Omental fat pad (tissue), 3 donors: ENCODE measurements at regions not wholly inside any gene's neighbourhood (a gene's known extent, or its start where the extent isn't known, plus 50 kb on each side); places are given as distances from the start of the nearest gene placed in this dataset.

Experiments used
- ATAC-seq: fragments of 150-250 bp; one replicate; pipeline ENCODE4 v1.9.1; 2016; ENCODE audit warnings: mild to moderate bottlenecking, moderate library complexity; ENCODE audit not compliant: low FRiP score
- DNase-seq: peaks from one replicate; pipeline ENCODE4 v3.0.0-alpha.2; 2019; ENCODE audit warnings: low spot score
- TF ChIP-seq, protein P1 (sequence below), 3 donors: fragments of 450-650 bp; IDR thresholded peaks; one replicate each; pipeline ENCODE4 v1.5.1; 2016 to 2017; ENCODE audit warnings: antibody characterized with exemption in 3 of 3, mild to moderate bottlenecking in 3 of 3, moderate library complexity in 2 of 3

DNA sequence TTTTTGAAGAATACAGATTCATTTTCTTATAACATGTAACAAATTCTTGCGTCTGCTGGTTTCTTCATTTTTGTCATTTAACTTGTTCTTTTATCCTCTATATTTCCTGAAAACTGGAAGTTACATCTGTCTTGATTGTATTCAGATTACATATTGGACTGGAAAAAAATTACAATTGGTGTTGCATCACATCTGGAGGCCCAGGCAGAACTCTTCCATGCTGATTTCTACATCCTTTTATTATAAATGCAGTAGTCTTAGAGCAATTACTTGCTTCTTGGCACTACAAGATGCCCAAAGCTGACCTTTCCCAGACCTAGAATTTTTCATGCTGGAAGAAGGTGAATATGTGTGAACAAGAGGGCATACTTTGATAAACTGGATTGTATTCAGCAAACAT lies 460.9 kb upstream of the CNTNAP2 start:
- ATAC-seq (no peak), DNase-seq (no peak)
- TF ChIP-seq, protein P1, sequence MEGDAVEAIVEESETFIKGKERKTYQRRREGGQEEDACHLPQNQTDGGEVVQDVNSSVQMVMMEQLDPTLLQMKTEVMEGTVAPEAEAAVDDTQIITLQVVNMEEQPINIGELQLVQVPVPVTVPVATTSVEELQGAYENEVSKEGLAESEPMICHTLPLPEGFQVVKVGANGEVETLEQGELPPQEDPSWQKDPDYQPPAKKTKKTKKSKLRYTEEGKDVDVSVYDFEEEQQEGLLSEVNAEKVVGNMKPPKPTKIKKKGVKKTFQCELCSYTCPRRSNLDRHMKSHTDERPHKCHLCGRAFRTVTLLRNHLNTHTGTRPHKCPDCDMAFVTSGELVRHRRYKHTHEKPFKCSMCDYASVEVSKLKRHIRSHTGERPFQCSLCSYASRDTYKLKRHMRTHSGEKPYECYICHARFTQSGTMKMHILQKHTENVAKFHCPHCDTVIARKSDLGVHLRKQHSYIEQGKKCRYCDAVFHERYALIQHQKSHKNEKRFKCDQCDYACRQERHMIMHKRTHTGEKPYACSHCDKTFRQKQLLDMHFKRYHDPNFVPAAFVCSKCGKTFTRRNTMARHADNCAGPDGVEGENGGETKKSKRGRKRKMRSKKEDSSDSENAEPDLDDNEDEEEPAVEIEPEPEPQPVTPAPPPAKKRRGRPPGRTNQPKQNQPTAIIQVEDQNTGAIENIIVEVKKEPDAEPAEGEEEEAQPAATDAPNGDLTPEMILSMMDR (IDR thresholded peaks at IDR 0.05), result no peak

DNA sequence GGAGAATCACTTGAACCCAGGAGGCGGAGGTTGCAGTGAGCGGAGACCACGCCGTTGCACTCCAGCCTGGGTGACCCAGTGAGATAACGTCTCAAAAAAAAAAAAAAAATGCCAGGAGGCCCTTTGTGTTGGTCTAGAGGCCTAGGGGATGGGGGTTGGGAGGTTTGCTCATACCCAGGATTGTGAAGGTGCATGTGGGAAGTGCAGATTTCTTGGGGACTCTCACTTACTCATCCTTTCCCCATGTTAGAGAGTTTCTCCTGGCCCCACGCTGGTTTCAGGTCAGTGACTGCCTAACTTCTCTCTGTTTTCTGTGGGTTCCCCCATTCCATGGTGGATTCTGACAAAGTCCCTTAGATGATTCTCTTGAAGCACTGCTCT lies 471.5 kb upstream of the CNTNAP2 start:
- ATAC-seq (no peak), DNase-seq (no peak)
- TF ChIP-seq, protein P1 (IDR thresholded peaks at IDR 0.05), result no peak

- DNase-seq (no peak), ATAC-seq (no peak)
- TF ChIP-seq, protein P1 (IDR thresholded peaks at IDR 0.05), result no peak
These were observed 472.0 kb upstream of the CNTNAP2 start for GRCh38 chr7:145644426-145645134.

DNA sequence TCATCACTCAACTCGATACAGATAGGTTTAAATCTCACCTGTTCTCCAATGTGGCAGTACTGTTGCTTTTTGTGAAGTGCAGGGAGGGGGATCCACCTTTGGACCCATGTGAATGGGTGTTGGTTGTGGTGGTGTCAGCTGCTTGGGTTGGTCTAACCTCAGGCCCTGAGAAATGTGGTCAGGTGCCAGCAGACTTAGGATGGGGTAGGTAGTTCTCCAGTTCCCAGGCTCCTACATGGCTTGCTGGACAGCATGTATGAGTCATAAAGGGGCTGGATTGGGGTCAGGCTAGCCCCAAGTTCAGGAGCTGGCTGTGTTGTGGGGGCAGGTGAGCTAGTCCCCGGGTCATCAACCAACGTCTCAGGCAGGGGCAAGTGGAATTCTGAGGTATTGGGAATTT lies 472.6 kb upstream of the CNTNAP2 start:
- ATAC-seq (no peak), DNase-seq (no peak)
- TF ChIP-seq, protein P1 (IDR thresholded peaks at IDR 0.05), result no peak

DNA sequence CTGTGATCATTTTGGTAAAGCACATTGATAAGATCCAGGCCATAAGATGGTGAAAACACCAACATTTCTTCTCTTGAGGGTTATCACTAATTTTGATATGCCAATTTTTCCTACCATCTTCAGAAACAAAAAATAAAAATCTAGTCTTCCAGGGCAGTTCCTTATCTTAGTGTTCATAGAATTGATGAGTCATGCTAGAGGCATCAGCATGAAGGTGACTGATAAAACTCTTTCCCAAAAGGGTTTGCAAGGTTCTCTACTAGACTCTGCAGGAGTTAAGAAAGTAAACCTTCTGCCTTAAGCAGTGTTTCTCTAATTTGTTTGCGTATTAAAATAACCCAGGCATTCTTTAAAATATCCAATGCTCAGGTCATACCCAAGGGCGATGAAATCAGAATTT lies 483.1 kb upstream of the CNTNAP2 start:
- TF ChIP-seq, protein P1 (IDR thresholded peaks at IDR 0.05), result no peak
- DNase-seq (no peak), ATAC-seq (no peak)

- DNase-seq, result no peak
- TF ChIP-seq, protein P1 (IDR thresholded peaks at IDR 0.05), result no peak
- no peak for ATAC-seq
These were observed 492.0 kb upstream of the CNTNAP2 start for GRCh38 chr7:145624618-145625017.

GRCh38 chr7:145605963-145606362 lies 510.6 kb upstream of the CNTNAP2 start:
- no peak for ATAC-seq
- TF ChIP-seq, protein P1 (IDR thresholded peaks at IDR 0.05), result no peak
- no peak for DNase-seq
